ENCODE measurements at regions not wholly inside any gene's neighbourhood (a gene's known extent, or its start where the extent isn't known, plus 50 kb on each side); places are given as distances from the start of the nearest gene placed in this dataset.
"Not testable (repeated sequence)": the region's sequence is repeated elsewhere in the genome, so short reads cannot be mapped to it uniquely, and the experiment has no call there.

GRCh38 chr21:24509131-24509530 lies 1098.2 kb downstream of the MRPL39 start:
- Histone ChIP-seq H3K9ac (ENCODE audit: low read depth, low read length) (no peak overlapping the region), H3K36me3 (ENCODE audit: control insufficient read depth, insufficient read depth, low read length) (no peaks in the 10 kb centered on the region), H3K27me3 (ENCODE audit: control insufficient read depth, insufficient read depth, low read length) (no peaks in the 10 kb centered on the region), H3K4me3 (ENCODE audit: low read depth, low read length) (no peak overlapping the region), H3K9me3 (ENCODE audit: control insufficient read depth, insufficient read depth, low read length) (peaks cover 11% of the 10 kb centered on the region), H3K4me1 (ENCODE audit: control insufficient read depth, insufficient read depth, low read length) (no peaks in the 10 kb centered on the region)

GRCh38 chr21:24486973-24487372 lies 1120.3 kb downstream of the MRPL39 start:
- Histone ChIP-seq H3K9me3 (ENCODE audit: control insufficient read depth, insufficient read depth, low read length) (peaks cover 6% of the 10 kb centered on the region), H3K9ac (ENCODE audit: low read depth, low read length) (no peak overlapping the region), H3K4me1 (ENCODE audit: control insufficient read depth, insufficient read depth, low read length) (no peaks in the 10 kb centered on the region), H3K36me3 (ENCODE audit: control insufficient read depth, insufficient read depth, low read length) (no peaks in the 10 kb centered on the region), H3K4me3 (ENCODE audit: low read depth, low read length) (no peak overlapping the region), H3K27me3 (ENCODE audit: control insufficient read depth, insufficient read depth, low read length) (no peaks in the 10 kb centered on the region)

GRCh38 chr21:24483361-24483760 lies 1123.9 kb downstream of the MRPL39 start:
- not testable (repeated sequence) for H3K9ac ChIP-seq (ENCODE audit: low read depth, low read length); H3K9me3 ChIP-seq (ENCODE audit: control insufficient read depth, insufficient read depth, low read length); H3K4me1 ChIP-seq (ENCODE audit: control insufficient read depth, insufficient read depth, low read length); H3K27me3 ChIP-seq (ENCODE audit: control insufficient read depth, insufficient read depth, low read length); H3K36me3 ChIP-seq (ENCODE audit: control insufficient read depth, insufficient read depth, low read length); H3K4me3 ChIP-seq (ENCODE audit: low read depth, low read length)

- Histone ChIP-seq H3K9ac (ENCODE audit: low read depth, low read length) (no peak overlapping the region), H3K36me3 (ENCODE audit: control insufficient read depth, insufficient read depth, low read length) (no peaks in the 10 kb centered on the region), H3K4me3 (ENCODE audit: low read depth, low read length) (no peak overlapping the region), H3K4me1 (ENCODE audit: control insufficient read depth, insufficient read depth, low read length) (no peaks in the 10 kb centered on the region), H3K27me3 (ENCODE audit: control insufficient read depth, insufficient read depth, low read length) (no peaks in the 10 kb centered on the region), H3K9me3 (ENCODE audit: control insufficient read depth, insufficient read depth, low read length) (peaks cover 8% of the 10 kb centered on the region)
Observed at GRCh38 chr21:24470852-24471251, 1136.4 kb downstream of the MRPL39 start.

DNA sequence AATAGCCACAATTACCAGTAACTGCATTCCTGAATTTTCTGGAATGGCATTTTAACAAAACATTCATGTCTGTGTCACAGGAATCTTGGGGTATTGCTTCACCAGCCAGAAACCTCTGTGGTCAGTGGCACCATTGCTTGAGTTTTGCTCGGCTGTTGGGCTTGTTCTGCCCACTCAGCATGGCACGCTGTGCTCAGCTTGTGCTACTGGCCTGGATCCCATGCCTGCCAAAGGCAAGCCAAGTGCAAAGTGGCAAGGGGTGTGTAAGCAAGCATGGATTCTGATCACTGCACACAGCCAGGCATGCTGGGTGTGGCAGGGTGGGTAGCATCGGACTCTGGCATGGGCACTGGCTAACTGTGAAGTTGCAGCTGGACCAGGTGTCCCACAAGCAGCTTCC lies 1150.9 kb downstream of the MRPL39 start:
- H3K27me3 ChIP-seq (ENCODE audit: control insufficient read depth, insufficient read depth, low read length) = no peaks in the 10 kb centered on the region
- no peak overlapping the region for H3K4me3 ChIP-seq (ENCODE audit: low read depth, low read length)
- H3K9me3 ChIP-seq (ENCODE audit: control insufficient read depth, insufficient read depth, low read length) = peaks cover 13% of the 10 kb centered on the region
- H3K9ac ChIP-seq (ENCODE audit: low read depth, low read length) = no peak overlapping the region
- no peaks in the 10 kb centered on the region for H3K4me1 ChIP-seq (ENCODE audit: control insufficient read depth, insufficient read depth, low read length)
- no peaks in the 10 kb centered on the region for H3K36me3 ChIP-seq (ENCODE audit: control insufficient read depth, insufficient read depth, low read length)

- no peaks in the 10 kb centered on the region for H3K27me3 ChIP-seq (ENCODE audit: control insufficient read depth, insufficient read depth, low read length)
- no peak overlapping the region for H3K4me3 ChIP-seq (ENCODE audit: low read depth, low read length)
- H3K9me3 ChIP-seq (ENCODE audit: control insufficient read depth, insufficient read depth, low read length) = peaks cover 6% of the 10 kb centered on the region
- no peaks in the 10 kb centered on the region for H3K36me3 ChIP-seq (ENCODE audit: control insufficient read depth, insufficient read depth, low read length)
- no peak overlapping the region for H3K9ac ChIP-seq (ENCODE audit: low read depth, low read length)
- no peaks in the 10 kb centered on the region for H3K4me1 ChIP-seq (ENCODE audit: control insufficient read depth, insufficient read depth, low read length)
Observed at GRCh38 chr21:24450119-24450518, 1157.2 kb downstream of the MRPL39 start.

DNA sequence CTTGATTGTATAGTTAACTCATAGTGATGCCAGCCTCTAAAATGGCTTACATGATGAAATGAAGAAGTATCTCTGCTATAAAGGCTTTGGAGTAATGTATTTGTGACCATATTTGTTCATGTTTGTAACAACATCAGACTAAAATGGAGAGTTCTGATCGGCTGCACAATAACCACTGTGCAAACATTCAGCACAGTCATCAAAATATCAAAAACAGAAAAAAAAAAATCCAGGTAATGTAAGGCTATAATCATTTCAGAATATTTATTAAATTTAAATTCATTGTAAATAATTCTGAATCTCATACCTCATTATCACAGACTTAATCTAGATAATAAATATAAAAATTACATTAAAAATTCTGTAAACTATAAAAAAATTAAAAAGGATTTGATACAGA lies 1161.8 kb downstream of the MRPL39 start:
- no peaks in the 10 kb centered on the region for H3K27me3 ChIP-seq (ENCODE audit: control insufficient read depth, insufficient read depth, low read length)
- H3K9ac ChIP-seq (ENCODE audit: low read depth, low read length) = no peak overlapping the region
- peaks cover 6% of the 10 kb centered on the region for H3K9me3 ChIP-seq (ENCODE audit: control insufficient read depth, insufficient read depth, low read length)
- no peaks in the 10 kb centered on the region for H3K4me1 ChIP-seq (ENCODE audit: control insufficient read depth, insufficient read depth, low read length)
- no peaks in the 10 kb centered on the region for H3K36me3 ChIP-seq (ENCODE audit: control insufficient read depth, insufficient read depth, low read length)
- H3K4me3 ChIP-seq (ENCODE audit: low read depth, low read length) = no peak overlapping the region

DNA sequence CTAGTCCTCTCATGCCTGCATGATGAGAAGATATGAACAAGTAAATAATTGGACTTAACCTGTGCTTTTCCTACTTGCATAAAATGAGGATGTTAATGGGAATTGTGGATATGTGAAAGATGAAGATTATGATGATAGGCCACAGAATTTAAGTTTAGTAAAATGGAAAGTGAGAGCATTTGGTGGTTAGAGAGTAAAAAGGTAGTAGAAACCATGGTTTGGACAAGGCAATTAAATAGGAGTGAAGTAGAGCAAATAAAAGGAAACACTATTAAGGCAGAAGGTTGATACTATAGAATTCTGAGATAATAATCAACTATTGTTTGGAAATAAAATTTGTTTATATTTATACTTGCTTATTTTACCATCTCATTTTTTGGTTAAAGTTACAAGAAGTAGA lies 1162.5 kb downstream of the MRPL39 start:
- peaks cover 6% of the 10 kb centered on the region for H3K9me3 ChIP-seq (ENCODE audit: control insufficient read depth, insufficient read depth, low read length)
- H3K9ac ChIP-seq (ENCODE audit: low read depth, low read length) = no peak overlapping the region
- H3K4me3 ChIP-seq (ENCODE audit: low read depth, low read length) = no peak overlapping the region
- no peaks in the 10 kb centered on the region for H3K36me3 ChIP-seq (ENCODE audit: control insufficient read depth, insufficient read depth, low read length)
- H3K27me3 ChIP-seq (ENCODE audit: control insufficient read depth, insufficient read depth, low read length) = no peaks in the 10 kb centered on the region
- H3K4me1 ChIP-seq (ENCODE audit: control insufficient read depth, insufficient read depth, low read length) = no peaks in the 10 kb centered on the region

- no peaks in the 10 kb centered on the region for H3K4me1 ChIP-seq (ENCODE audit: control insufficient read depth, insufficient read depth, low read length)
- no peaks in the 10 kb centered on the region for H3K36me3 ChIP-seq (ENCODE audit: control insufficient read depth, insufficient read depth, low read length)
- H3K9me3 ChIP-seq (ENCODE audit: control insufficient read depth, insufficient read depth, low read length) = peaks cover 26% of the 10 kb centered on the region
- H3K9ac ChIP-seq (ENCODE audit: low read depth, low read length) = no peak overlapping the region
- H3K27me3 ChIP-seq (ENCODE audit: control insufficient read depth, insufficient read depth, low read length) = no peaks in the 10 kb centered on the region
- H3K4me3 ChIP-seq (ENCODE audit: low read depth, low read length) = no peak overlapping the region
Observed at GRCh38 chr21:24436236-24436635, 1171.0 kb downstream of the MRPL39 start.

- H3K4me3 ChIP-seq (ENCODE audit: low read depth, low read length) = no peak overlapping the region
Observed at GRCh38 chr21:24428591-24429199, 1178.6 kb downstream of the MRPL39 start.

GRCh38 chr21:24424776-24425175 lies 1182.5 kb downstream of the MRPL39 start:
- no peaks in the 10 kb centered on the region for H3K27me3 ChIP-seq (ENCODE audit: control insufficient read depth, insufficient read depth, low read length)
- no peak overlapping the region for H3K9ac ChIP-seq (ENCODE audit: low read depth, low read length)
- no peaks in the 10 kb centered on the region for H3K36me3 ChIP-seq (ENCODE audit: control insufficient read depth, insufficient read depth, low read length)
- no peak overlapping the region for H3K4me3 ChIP-seq (ENCODE audit: low read depth, low read length)
- H3K4me1 ChIP-seq (ENCODE audit: control insufficient read depth, insufficient read depth, low read length) = no peaks in the 10 kb centered on the region
- H3K9me3 ChIP-seq (ENCODE audit: control insufficient read depth, insufficient read depth, low read length) = peaks cover 19% of the 10 kb centered on the region

More at GRCh38 chr21:24428591-24429199, 1178.6 kb downstream of the MRPL39 start:
- H3K27me3 ChIP-seq (ENCODE audit: control insufficient read depth, insufficient read depth, low read length) = no peaks in the 10 kb centered on the region
- H3K9me3 ChIP-seq (ENCODE audit: control insufficient read depth, insufficient read depth, low read length) = peaks cover 16% of the 10 kb centered on the region
- H3K4me1 ChIP-seq (ENCODE audit: control insufficient read depth, insufficient read depth, low read length) = no peaks in the 10 kb centered on the region
- no peak overlapping the region for H3K9ac ChIP-seq (ENCODE audit: low read depth, low read length)
- H3K36me3 ChIP-seq (ENCODE audit: control insufficient read depth, insufficient read depth, low read length) = no peaks in the 10 kb centered on the region

GRCh38 chr21:24423546-24423945 lies 1183.7 kb downstream of the MRPL39 start:
- Histone ChIP-seq H3K9me3 (ENCODE audit: control insufficient read depth, insufficient read depth, low read length) (peaks cover 24% of the 10 kb centered on the region), H3K9ac (ENCODE audit: low read depth, low read length) (no peak overlapping the region), H3K27me3 (ENCODE audit: control insufficient read depth, insufficient read depth, low read length) (no peaks in the 10 kb centered on the region), H3K4me1 (ENCODE audit: control insufficient read depth, insufficient read depth, low read length) (no peaks in the 10 kb centered on the region), H3K4me3 (ENCODE audit: low read depth, low read length) (no peak overlapping the region), H3K36me3 (ENCODE audit: control insufficient read depth, insufficient read depth, low read length) (no peaks in the 10 kb centered on the region)
